ENCODE measurements at regions not wholly inside any gene's neighbourhood (a gene's known extent, or its start where the extent isn't known, plus 50 kb on each side); places are given as distances from the start of the nearest gene placed in this dataset.

GRCh38 chr3:162007722-162008121, 511.1 kb downstream of the OTOL1 start:
- H2BK15ac ChIP-seq (ENCODE audit: low read depth, low read length) = no peak overlapping the region
- H3K4ac ChIP-seq (ENCODE audit: low read depth, low read length) = no peak overlapping the region
- no peak overlapping the region for H2AFZ ChIP-seq (ENCODE audit: low read length)
- H3K79me1 ChIP-seq (ENCODE audit: insufficient read depth, low read depth, low read length, poor library complexity, severe bottlenecking) = no peaks in the 10 kb centered on the region
- no peak overlapping the region for H3K56ac ChIP-seq (ENCODE audit: insufficient read length, low read depth, low read length)
- no peak overlapping the region for H4K91ac ChIP-seq (ENCODE audit: insufficient read length, low read depth, low read length)
- no peak overlapping the region for H3K9ac ChIP-seq (ENCODE audit: extremely low read depth, insufficient read length, low read length)
- H4K20me1 ChIP-seq (ENCODE audit: control insufficient read depth, insufficient read depth, insufficient read length) = no peaks in the 10 kb centered on the region
- Mint-ChIP-seq H3K9me3 (peaks cover 0 to 3% of the 10 kb centered on the region in 2 experiments; a peak in 1 of 5 replicates), H3K27me3 (ENCODE audit: low read depth) (no peaks in the 10 kb centered on the region), H3K4me3 (no peak overlapping the region), H3K36me3 (ENCODE audit: insufficient read depth in 1 of 3, low read depth in 3 of 3) (no peaks in the 10 kb centered on the region; a peak in 1 of 7 replicates), H3K27ac (no peak overlapping the region), H3K4me1 (no peaks in the 10 kb centered on the region)
- H3K27ac ChIP-seq (ENCODE audit: insufficient read length, low read depth, low read length) = no peak overlapping the region
- no peak for DNase-seq
- H3K27me3 ChIP-seq (ENCODE audit: insufficient read depth, low read length) = no peaks in the 10 kb centered on the region
- H3K9me3 ChIP-seq (ENCODE audit: control insufficient read depth, low read depth, low read length) = no peaks in the 10 kb centered on the region
- no peak overlapping the region for H3T11ph ChIP-seq (ENCODE audit: low read length)
- no peak overlapping the region for H2BK20ac ChIP-seq (ENCODE audit: low read depth, low read length, poor library complexity, severe bottlenecking)
- TF ChIP-seq CTCF (conservative IDR thresholded peaks at IDR 0.05) = no peak
- H2BK5ac ChIP-seq (ENCODE audit: insufficient read length, low read length) = no peak overlapping the region
- H3K79me2 ChIP-seq (ENCODE audit: insufficient read depth, low read length) = no peaks in the 10 kb centered on the region
- H3K23me2 ChIP-seq (ENCODE audit: insufficient read length, low read depth, low read length, poor library complexity, severe bottlenecking) = no peaks in the 10 kb centered on the region
- no peak overlapping the region for H4K5ac ChIP-seq (ENCODE audit: insufficient read length, low read depth, low read length)
- H3K18ac ChIP-seq (ENCODE audit: insufficient read length, low read depth, low read length) = no peak overlapping the region
- no peak overlapping the region for H3K14ac ChIP-seq (ENCODE audit: insufficient read depth, low read length)
- no peak overlapping the region for H2BK120ac ChIP-seq (ENCODE audit: low read depth, low read length, poor library complexity, severe bottlenecking)
- H3K4me1 ChIP-seq (ENCODE audit: insufficient read depth, low read length) = no peaks in the 10 kb centered on the region
- no peak overlapping the region for H4K8ac ChIP-seq (replicated peaks; ENCODE audit: insufficient read length, low read depth, low read length)
- no peak overlapping the region for H3K23ac ChIP-seq (ENCODE audit: insufficient read length, low read depth, low read length)
- WGBS (ENCODE audit: extremely low coverage, insufficient read length, low lambda C conversion rate) = no CpG with 5 or more reads among the region's 2 CpGs
- H2AK5ac ChIP-seq (ENCODE audit: insufficient read length, low read length) = no peak overlapping the region
- no peak overlapping the region for H2BK12ac ChIP-seq (ENCODE audit: insufficient read length, low read depth, low read length)
- no peak overlapping the region for H3K4me2 ChIP-seq (ENCODE audit: insufficient read depth, insufficient read length, low read length)

Measured in H9 (cell line).